Stromal cell of bone marrow (primary cell): ENCODE measurements at regions not wholly inside any gene's neighbourhood (a gene's known extent, or its start where the extent isn't known, plus 50 kb on each side); places are given as distances from the start of the nearest gene placed in this dataset.

Experiments
- DNase-seq: peaks from one replicate; pipeline ENCODE4 v3.0.0-alpha.2; 2012; ENCODE audit warnings: low read depth

DNA sequence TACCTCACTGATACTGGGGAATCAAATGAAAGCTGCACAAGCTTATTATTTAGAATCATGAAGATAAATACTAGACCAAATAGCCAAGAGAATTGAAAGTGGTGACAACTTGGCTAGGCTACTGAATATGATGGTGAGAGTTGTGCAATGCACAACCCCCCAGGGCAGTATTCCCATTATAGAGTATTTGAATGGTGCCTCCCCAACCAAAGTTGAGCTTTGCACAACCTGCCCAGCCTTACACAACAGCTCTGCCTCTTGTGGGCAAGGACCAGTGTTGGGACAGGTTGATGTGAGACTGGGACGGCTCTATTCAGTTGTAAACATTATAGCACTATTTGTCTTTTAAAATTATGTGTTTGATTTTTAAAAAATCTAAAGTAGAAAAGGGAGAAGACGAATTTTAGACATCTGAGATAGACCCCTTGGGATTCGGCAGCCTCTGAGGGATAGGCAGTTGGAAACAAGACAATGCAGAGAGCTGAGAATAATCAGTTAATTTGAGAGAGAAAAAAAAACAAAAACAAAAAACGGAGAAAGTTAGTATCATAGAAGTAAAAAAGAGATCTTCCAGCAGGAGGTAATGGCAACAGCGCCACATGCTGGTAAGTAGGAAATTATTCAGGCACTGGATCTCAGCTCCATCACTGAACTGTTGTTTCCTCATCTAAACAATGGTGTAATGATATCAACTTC is 91.0 kb upstream of the KCNA3 start:
- DNase-seq: peak; percentile 29

DNA sequence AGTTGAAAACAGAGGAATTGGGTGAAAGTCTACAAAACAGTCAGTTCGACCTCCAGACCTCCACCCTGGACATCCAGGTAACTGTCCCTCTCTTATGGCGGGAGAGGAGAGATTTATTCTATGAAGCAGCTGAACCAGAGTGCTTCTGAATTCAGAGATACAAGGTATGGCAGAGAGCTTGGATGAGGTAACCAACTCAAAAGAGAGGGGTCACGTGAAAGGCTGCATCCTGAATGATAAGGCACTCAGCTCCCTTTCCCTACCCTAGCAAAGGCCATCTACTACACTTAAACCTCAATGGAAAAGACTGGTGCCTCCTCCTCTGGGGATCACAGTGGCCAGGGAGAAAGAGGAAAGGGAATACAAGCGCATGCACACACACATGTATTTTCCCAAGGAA is 88.4 kb upstream of the KCNA3 start:
- DNase-seq: no peak

DNA sequence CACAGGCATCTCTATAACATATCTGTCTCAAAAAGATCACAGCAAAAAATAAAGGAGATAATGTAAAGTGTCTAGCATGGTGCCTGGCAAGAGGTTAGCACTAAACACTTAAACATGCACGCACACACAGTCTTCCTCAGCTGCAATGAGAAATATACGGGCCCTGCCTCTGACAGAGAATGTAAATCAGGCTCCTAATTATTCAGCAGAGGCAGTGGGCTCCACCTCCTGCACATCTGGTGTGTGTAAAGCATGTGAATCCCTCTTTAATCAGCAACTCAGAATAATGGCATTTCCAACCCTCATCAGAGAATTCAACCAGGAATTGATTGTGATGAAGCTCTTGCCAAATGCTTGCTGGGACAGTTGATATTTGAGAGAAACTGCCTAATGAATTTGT is 85.6 kb upstream of the KCNA3 start:
- DNase-seq: no peak

DNA sequence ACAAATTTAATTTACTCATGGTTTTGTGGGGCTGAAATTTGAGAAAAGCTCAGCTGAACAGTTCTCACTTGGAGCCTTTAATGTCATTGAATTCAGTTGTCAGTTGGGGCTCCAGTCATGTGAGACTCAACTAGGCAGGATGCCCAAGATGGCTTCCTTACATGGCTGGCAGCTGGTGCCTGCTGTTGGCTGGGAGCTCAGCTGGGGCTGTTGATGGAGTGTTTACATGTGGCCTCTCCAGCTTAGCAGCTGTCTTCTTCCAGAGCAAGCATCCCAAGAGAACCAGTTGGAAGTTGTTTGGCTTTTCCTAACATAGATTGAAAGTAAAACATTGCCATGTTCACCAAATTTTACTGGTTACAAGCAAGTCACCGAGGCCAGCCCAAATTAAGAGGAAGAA is 81.8 kb upstream of the KCNA3 start:
- no peak for DNase-seq

DNA sequence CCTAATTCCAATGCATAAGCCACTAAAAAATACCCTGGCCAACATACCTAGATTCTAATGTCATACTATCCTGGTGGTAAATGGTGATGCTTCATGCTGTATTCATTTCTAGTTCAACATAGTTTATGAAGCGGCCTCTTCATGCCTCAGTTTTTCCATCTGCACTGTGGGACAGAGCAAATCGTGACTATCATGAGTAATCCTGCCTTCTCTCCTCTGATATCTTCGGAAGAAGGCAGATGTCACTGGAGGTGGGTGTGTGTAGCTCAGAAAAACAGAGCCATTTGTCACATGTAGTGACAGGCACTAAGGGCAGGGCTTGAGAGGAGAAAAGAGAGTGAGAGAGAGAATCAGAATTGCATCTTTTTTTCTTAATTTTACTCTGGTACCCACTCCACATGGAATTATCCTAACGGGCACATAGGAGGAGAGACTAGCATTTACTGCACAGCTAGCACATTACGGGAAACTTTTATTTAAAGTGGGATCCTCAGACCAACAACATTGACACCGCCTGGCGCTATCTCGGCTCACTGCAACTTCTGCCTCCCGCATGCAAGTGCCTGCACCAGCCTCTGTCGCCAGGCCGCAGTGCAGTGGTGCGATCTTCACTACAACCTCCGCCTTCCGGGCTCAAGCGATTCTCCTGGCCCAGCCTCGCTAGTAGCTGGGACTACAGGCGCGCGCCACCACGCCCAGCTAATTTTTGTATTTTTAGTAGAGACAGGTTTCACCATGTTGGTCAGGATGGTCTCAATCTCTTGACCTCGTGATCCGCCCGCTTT is 78.4 kb upstream of the KCNA3 start:
- DNase-seq: no peak

DNA sequence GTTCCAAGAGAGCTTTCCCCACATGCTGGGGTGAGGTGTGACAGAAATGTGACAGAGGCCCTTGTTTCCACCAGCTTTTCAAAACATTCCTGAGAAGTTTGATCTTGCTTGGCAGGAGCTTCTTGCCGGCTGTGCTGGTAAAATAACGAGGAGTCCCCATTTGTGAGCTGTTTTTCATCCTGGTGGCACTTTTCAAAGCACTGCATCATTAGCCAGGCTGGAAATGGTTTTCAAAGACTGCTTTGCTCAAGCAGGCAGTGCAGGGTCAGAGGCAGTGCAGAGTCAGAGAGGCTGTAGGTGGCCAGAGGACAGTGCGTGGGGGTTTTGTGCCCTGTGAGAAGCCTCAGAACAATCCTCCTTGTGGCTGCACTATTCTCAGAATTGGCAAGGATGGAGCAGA is 75.8 kb upstream of the KCNA3 start:
- no peak for DNase-seq

DNA sequence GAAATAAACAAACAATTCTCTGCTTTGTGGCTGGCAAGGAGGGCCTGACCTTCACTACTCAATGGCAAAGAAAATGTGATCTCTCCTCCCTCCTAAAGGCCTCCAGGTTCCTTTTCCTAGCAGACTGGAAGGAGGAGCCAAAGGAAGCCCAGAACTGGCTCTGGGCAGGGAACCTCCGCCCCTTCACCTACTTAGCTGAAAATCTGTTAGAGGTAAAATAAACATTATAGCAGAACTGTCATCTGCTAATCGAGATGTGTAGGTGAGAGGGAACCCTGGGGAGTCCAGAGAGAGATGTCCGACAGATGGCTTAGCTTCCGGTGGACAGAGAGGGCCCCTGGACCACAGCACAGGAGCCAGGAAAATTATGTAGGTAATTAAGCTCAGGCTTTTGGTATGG is 75.2 kb upstream of the KCNA3 start:
- no peak for DNase-seq

DNA sequence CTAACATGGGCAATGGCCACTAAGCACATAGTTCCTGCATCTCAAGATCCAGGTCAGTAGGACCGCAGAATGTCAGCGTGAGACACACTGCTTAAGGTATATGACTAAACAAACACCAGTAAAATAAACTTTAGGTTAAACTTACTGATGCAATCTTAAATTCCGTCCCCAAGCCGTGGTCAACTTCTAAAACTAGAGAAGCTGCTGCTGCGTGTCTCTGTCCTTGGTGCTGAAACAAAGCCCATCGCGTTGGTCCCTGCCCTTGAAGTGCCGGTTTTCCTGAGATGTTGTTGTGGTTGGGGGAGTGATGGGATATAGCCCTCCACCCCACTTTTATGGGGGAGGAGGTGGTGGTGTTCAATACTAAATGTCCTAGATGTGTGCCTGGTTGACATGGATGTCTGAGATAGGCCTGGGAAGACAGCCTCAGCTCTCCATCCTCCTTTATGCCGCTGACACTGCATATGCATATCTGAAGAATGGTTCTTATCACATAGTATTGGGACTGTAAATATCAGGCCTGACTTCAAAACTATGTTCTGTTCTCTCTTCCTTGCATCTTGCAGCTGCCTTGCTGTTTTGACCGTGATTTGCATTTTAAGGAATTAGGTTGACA is 72.0 kb upstream of the KCNA3 start:
- DNase-seq: peak; percentile 20

DNA sequence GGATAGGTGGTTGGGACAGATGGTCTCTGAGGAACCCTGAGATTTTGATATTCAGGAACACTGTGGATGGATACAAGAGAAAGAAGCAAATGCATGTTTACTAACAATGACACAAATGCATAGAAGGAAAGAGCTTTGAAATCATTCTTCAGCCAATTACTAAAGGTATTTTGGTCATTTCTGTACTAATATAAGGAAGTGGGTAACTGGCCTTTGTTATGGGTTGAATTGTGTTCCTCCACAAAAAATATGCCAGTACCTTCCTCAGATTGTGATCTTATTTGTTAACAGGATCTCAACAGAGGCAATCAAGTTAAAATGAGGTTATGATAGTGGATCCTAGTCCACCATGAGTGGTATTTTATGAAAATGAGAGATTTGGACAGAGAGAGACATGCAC is 68.7 kb upstream of the KCNA3 start:
- no peak for DNase-seq

DNA sequence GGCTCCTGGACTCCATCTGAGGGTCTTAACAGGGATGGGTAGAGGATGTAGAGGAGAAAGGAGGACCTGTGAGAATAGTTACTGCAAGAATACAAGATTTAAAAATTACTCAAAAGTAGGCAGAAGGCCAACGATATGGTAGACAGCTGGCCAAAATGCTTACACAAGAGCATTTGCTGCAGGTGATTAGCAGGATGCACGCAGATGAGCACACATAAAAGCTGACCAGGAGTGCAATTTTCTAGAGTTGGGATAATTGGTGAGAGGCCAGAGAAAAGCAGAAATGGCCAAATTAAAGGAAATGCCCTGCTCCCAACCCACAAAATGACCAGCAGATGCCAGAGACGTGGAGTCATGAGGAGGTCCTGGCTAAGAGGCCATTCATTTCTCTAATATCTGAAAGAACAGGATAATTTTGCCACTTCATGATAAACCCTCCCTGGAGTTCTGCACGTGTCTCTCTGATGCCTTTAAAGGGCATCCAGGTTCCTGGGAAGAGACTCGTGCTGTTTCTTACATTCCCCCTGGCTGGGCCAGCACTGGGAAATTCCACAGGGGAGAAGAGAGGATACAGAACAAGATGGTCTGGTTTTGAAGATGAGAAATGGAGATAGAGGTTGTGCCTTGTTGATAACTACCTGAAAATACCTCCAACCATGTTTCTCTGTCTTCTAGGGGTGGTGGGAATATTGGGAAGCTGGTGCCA is 62.3 kb upstream of the KCNA3 start:
- no peak for DNase-seq

DNA sequence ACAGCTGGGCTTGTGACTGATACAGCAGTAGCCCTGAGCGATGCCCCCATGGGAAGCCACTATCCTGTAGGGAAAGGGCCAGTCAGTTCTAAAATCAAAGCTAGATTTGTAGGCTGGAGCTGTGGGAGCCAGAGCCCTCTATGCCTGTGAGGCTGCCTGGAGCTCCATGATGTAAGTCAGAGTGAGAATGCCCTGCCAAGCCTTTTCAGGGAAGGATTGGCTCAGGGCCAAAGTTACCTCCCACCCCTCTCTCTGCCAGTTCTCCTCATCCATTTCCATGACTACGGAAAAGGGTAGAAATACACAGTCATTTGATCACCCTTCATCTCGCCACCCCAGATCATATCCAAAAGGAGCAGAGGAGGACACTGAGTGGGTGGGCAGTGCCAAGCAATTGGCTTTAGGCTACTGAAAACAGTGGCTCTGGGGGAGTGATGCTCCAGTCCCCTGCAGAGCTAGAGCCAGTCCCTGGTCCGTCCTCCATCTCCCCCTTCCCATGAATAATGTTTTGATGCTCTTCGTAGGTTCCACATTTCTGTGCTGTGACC is 59.5 kb upstream of the KCNA3 start:
- DNase-seq: no peak

DNA sequence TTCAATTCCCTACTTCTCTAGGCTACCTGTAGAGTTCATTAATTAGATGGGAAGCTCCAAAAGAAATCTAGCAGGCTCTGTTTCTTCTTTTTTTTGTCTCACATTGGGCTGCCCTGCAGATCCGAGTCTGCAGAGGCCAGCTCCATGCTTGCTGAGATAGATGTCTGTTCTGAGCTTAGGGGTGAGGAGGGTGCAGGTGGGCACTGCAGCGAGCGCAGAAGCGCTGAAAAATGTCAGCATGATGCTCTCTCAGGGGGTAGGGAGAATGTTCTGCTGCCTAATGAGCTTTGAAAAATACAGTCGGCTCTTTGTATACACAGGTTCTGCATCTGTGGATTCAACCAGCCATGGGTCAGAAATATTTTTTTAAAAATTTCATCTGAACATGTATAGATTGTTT is 56.8 kb upstream of the KCNA3 start:
- DNase-seq: no peak

DNA sequence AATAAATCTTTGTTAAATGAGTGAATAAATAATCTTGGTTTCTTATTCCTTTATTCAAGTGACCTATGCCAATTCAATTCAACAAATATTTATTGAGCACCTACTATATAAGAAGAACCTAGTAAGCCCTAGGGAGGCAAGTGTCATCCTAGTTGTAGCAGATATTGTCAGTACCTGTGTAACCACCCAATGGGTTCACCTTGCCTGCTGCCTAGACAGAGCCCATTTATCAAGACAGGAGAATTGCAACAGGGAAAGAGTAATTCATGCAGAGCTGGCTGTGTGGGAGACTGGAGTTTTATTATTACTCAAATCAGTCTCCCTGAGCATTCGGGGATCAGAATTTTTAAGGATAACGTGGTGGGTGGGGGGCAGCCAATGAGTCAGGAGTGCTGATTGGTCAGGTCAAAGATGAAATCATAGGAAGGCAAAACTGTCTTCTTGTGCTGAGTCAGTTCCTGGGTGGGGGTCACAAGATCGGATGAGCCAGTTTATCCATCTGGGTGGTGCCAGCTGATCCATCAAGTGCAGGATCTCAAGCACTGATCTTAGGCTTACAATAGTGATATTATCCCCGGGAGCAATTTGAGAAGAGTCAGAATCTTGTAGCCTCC is 53.8 kb upstream of the KCNA3 start:
- DNase-seq: no peak

DNA sequence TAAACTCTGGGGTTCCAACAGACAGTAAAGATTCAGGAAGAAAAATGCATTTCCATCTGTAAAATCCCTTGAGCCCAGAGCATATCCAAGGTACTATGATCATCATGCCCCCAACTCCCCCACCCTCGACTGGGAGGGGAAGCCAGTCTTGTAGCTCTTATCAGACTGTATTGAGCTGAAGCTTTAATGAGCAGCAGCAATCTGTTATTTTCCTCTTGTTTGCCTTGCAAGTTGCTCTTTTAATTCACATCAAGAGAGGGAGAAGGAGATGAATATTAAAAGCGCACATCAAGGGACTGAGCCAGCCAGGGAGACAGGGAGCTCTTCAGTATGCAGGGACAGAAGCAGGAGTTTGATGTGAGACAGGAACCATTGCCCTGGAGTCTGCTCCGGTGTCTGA is 52.5 kb upstream of the KCNA3 start:
- no peak for DNase-seq

DNA sequence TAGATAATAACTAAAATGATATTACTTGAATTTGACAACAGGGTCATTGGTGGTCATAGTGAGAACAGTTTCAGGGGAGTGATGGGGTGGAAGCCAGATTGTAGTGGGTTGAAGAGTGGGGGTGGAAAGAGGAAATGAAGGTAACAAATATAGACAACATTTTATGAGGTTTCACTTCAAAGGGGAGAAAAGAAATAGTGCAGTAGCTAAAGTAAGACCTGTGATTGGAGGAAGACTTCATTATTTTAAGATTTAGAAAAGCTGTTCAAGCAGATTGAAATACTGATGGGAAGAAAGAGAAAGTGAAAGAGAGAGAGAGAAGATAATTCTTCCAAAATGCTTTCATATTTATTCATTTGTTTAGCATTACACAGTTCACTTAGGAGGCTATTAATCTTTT is 52.0 kb upstream of the KCNA3 start:
- DNase-seq: no peak
